ENCODE measurements at regions not wholly inside any gene's neighbourhood (a gene's known extent, or its start where the extent isn't known, plus 50 kb on each side); places are given as distances from the start of the nearest gene placed in this dataset.

DNA sequence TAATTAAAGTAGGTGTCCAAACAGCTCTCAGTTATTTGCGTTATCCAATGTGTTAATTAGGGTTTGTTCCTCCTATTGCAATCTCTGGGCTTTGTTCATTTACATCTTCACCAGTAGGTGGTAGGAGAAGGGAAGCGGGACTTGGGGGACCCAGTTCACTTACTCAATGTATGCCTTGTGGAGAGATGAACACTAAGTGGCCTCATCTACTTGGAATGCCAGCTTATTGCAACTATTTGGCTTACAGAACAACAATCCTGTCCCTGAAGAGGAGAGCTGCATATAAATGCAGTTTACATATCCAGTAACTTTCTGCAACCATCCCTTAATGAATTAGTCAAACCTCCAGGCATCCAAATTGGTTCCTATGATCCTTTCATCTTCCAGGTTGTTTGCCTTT is 417.1 kb upstream of the CCDC196 start:
- no peak for DNase-seq (ENCODE audit: low read depth, low spot score)

DNA sequence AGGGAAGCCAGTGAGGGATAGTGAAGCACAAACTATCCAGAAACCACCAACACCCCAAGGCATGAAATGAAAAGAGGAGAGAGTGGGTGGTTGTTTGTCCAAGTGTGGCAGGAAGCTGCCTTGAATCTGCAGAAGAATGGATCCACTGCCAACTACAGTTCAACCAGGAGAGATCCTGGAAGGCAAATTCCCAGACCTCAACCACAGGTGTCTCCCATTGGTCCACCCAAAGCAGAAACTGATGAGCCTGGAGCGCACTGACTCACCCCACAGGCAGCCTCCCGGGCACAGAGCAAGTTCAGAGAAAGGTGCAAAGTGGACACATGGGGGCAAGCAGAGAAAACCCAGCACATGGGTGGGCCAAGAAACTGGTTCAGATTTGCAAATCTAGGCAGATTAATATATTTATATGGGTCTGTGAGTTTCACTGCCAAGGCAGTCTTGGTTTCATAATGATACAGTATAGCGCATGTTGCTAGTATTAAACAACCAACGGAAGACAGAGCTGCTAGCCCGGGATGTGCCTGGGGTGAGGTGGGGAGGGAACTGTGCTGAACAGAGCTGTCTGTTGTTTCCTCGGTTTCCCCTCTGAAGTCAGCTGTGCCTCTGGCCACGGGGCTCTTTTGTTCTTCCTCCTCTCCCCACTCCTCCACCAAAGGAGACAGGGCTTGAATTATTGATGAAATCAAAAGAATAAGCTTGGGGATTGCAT is 416.2 kb upstream of the CCDC196 start:
- DNase-seq (ENCODE audit: low read depth, low spot score) = no peak

DNA sequence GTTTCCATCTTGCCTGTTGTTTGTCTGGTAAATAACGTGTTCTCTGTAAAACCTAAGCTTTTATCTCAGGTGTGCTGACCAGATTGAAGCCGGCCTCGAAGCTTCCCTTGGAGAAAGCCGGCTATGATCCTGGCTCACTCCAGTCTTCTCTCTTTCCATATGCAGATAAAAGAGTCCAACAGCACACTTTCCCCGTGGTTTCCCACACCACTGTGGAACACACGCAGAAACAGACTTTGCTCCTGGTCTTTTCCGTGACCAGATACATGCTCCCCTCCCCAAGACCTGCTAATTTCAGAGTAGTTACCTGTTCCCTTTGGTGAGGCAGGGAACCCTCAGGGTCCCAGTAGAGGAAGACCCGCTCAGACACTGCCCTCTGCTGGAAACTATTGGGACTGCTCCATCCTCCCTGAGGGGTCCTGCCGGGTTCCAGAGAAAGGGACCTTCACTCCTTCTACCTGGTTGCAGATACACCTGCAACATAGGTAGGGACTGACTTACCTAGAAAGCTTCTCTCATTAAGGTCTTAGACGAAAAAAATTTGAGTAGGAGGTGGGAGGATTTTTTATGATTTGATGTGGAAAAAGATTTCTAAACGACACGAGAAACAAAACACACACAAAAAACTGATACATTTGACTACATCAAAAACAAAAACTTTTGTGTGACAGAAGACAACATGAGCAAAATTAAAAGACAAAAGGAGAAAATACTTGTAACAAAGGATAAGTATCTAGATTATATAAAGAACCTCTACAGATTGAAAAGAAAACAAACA is 415.4 kb upstream of the CCDC196 start:
- DNase-seq (ENCODE audit: low read depth, low spot score) = peak; percentile 58

DNA sequence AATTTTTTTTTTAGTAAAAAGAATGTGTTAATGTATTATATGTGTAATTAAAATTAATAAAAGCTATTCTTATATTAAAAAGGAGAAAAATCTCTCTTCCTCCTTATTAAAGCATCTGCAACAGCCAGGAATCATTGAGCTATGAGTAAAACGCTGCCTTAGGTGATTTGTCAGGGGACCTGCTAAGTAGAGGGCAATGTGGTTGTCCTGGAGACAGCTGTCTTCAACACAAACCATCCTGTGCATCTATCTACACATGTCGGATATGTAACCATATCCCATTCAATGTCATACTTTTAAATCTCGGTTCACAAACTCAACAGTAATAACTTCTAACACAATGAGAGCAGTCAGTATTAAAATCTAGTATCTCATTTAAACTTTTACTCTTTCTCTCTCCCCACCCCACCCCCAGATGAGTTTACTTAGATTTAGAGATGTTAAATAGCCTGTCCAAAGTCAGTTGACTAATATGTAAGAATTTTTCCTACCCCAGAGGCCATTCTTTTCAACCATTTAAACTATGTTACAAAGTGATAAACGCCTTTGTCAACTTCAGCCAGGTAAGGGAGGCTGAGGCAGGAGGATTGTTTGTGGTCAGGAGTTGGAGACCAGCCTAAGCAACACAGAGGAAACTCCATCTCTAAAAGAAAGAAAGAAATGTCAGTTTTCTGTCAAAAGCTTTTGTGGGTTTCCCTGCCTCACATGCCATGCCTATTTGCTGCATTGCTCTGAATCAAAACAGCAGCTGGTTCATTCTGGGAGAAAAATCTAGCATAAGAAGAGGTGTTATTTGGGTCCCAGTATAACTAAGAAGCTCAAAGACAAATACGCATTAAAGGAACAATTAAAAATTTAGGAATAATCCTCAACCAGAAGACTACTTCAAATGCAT is 413.7 kb upstream of the CCDC196 start:
- DNase-seq (ENCODE audit: low read depth, low spot score) = no peak

DNA sequence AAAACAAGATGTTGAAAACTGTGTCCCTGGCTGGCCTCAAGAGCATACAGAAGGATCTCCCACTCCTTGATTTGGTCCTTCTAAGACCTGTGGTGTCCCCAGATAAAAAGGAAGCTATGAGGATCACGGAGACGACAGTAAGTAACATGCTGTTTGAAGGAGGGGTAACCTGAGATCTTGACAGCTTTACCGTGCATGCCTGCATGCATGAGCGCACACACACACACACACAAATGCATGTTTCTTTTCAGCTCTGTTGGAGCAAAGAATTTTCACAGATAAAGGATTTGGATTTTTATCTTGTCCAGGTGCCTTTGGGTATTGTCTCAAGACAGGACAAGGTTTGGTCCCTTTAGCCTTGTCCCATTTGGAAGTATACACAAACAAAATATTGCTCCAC is 411.6 kb upstream of the CCDC196 start:
- no peak for DNase-seq (ENCODE audit: low read depth, low spot score)

DNA sequence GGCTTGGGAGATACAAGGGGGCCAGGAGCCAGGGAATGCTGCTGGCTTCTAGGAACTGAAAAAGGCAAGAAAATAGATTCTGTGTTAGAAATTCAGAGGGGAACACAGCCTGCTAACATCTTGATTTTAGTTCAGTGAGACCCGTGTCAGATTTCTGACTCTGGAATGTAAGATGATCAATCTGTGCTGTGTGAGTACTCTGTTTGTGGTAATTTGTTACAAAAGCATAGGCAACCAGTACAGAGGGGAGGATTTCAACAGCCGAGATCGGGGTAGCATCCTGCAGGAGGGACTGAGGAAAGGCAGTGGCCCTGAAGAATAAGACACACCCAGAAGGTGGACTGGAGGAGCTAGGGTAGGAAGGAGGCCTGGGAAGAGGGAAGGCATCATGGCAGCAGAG is 410.0 kb upstream of the CCDC196 start:
- DNase-seq (ENCODE audit: low read depth, low spot score) = no peak

DNA sequence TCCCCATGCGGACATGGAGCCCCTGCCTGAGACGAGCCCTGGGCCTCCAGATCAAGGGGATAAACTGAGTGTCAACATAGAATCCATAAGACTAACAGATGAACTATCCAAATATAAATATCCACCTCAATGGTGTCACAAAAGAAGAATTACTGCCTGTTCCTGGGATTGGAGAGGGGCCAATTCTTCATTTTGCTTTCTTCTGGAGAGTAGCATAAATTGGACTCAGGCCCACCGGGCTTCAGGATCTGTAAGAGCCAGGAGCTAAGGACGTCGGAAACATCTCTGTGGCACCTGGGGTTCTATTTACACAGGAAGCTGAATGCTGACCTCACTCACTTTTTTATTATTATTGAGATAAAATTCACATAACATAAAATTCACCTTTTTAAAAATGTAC is 408.2 kb upstream of the CCDC196 start:
- no peak for DNase-seq (ENCODE audit: low read depth, low spot score)

DNA sequence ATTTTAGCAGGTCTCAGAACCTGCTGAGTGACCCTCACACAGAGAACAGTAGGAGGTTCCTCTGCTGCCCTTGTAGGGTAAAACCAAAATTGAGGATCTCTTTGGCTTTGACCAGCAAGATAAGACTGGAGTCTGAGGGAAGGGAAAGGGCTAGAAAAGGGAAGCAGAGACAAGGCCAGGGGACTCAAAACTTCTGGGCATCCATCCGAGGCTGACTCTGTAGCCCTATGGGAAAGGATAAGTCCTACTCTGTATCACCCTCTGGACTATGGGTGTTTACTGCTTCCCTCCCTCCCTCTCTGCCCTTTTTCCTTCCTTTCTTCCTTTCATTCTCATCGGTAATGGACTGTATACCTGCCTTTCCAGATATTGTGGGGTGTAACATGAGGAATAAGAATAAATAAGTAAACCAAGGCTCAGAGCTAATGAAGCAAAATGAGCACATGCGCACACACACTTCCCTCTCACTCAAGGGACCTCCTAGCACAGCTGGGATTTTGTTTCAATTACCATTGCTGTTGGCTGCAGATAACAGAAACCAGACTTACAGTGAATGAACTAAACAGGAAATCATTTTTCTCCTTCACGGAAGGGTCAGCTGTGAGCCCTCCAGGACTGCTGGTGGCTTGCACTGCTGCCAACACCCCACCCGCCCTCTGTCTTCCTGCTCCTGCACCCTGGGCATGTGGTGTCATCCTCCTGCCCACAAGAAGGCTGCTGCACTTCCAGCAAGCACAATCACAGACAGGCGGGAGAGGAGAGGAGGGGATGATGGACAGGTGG is 404.4 kb upstream of the CCDC196 start:
- DNase-seq (ENCODE audit: low read depth, low spot score) = no peak

DNA sequence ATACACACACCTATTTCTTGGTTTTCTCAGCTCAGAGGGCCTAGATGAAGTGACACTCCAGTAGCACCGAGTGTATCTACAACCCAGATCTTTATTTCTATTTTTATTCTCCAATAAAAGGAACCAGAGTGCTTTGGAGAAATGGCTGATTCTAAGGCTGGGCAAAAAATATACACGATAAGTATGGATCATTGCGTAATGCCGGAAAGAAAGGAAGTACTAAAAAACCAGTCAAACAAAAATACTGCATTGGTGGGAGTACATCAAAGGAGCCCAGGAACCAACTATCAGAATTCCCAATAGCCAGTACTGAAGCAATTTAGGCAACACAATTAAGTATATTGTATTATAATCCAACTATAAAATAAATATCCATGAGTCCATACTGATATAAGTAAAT is 400.9 kb upstream of the CCDC196 start:
- no peak for DNase-seq (ENCODE audit: low read depth, low spot score)

DNA sequence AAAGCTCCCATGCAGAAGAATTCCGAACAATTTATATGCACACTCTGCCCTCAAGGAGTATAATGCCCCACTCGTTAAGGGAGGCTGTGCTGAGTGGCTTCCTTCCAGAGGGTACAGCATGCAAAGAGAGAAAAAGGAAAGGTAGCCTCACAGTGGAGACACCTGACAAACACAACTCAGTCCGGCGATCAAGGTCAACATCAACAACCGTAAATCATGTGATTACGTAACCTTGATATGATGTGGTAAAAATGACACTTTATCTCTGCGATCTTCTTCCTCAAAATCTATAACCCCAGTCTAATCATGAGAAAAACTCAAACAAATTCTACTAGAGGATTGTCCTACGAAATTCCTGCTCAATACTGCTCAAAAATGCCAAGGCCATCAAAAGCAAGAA is 400.5 kb upstream of the CCDC196 start:
- no peak for DNase-seq (ENCODE audit: low read depth, low spot score)

DNA sequence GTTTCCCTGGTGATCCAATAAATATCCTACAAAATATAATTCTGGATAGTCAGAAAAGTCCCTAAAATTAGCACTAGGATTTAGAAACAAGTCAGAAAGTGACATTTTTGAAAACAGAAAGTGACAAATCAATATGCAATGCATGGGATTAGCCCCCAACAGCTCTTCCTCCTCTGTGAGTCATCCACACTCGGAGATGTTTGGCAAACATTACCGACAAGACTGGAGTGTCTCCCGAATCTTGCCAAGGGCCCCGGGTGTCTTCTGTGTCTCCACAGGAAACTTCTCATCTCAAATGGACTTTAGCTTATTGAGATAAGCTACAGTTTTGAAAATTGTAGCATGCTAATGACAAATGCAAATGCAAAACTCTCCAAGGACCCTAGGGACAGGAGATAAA is 398.9 kb upstream of the CCDC196 start:
- DNase-seq (ENCODE audit: low read depth, low spot score) = no peak

DNA sequence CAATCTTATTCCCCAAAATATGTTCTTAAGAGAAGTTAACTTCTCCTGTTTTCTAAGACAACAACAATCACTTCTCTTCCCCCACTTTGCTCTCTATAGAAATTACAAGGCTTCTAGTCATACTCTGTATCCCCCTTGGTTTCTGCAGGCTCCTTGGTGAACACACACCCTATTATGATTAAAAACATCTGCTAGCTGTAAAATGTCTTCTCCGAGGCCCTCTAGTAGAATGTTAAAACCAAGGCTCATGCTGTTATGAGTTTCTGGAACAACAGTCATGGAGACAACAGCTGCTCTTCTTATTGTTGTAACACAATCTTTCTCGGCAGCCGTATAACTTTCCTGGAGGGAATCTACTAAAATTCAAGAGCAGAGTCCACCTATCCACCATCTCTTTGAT is 397.5 kb upstream of the CCDC196 start:
- no peak for DNase-seq (ENCODE audit: low read depth, low spot score)

DNA sequence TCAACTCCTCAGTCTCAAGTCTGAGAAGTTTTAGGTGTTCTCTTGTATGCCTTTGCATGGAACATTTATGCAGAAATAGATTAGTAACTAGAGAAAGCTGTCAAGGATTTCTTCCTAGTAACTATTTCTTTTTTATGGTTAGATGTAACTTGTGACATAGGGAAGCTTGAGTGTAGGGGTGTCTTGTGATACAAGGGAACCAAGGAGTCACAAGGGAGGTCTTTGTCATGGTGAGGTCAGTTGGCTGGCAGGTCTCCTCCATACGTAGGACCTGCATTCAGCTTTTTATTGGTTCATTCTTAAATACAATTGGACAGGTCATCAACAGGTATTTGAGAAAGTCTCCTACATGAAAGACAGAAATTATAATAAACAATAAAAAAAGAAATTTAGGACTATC is 394.0 kb upstream of the CCDC196 start:
- DNase-seq (ENCODE audit: low read depth, low spot score) = no peak

DNA sequence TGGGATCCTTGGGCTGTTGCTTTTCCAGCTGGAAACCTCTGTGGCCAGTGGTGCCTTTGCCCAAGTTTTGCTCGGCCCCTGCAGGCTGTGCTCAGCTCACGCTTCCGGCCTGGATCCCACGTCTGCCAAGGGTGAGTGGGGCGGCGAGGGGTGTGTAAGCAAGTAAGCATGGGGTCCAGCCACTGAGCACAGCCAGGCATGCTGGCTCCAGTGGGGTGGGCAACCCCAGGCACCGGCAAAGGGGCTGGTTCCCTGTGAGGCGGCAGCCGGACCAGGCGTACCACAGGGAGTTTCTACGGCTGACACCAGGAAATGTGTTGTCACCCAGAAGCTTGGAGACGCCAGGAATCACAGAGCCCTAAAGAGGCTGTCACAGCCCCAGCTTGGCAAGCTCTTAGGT is 393.4 kb upstream of the CCDC196 start:
- no peak for DNase-seq (ENCODE audit: low read depth, low spot score)

DNA sequence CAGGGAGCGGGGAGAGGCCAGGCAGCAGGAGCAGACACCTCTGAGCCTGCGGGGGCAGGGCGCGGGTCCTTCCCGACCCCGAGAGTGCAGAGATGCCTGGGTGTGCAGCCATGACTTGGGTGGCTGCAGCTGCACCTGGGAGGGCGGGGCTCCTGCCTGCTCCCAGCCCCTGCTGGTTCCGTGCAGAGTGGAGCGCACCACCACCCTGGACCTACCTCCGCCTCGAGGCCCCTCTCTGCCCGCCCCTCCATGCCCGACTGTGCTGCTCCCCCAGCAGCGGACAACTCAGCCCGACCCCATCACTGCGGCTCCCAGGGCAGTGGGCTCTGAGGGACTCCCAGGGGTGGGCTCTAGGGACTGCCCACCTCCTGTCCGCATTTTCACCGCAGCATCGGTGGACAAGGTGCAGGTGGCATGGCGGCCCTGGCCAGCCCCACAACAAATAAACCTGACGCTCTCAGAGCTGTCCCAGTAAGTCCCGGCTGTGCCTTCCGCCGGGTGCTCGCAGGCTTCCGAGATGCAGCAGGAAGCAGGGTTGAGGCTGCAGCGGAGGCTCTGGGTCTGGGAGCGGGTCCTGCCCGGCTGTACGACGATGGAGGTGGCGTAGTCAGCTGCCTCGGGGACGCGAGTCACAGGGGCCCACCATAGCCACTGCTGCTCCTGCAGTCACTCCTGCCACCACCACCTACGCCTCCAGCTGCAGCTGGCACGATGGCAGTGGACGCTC is 392.0 kb upstream of the CCDC196 start:
- no peak for DNase-seq (ENCODE audit: low read depth, low spot score)

DNA sequence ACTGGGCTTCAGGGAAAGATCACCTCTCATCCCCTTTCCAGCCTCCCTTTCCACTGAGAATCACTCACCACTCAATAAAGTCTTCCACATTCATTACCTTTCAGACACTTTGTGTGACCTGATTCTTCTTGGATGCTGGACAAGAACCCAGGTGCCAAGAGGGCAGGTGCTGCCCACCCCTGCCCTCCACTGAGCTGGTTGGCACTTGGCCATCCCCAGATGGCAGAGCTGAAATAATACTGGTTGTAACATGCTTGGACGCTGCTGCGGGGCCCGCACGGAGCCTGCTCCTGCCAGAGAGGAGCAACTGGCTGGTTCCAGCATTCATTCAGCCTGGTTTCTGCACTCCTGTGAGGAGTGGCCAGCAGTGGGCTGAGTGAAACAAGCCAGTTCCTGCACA is 386.7 kb upstream of the CCDC196 start:
- DNase-seq (ENCODE audit: low read depth, low spot score) = no peak

DNA sequence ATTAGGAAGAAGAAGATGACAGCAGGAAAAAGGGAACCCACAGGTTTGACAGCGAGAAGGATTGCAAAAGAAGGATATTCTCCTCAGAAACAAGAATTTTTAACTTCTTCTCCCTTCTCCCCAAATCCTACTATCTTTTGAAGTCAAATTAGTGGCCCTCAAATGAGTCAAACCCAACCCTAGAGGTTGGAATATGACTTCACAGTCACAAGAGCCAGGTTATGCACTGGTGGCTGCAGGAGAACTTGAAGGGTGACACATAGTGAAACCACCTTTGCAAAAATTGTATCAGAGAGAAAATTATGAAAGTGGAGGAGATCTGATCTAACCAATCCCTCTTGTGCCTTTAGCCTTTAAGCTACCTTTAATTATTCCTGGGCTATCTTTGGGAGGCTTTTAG is 386.2 kb upstream of the CCDC196 start:
- no peak for DNase-seq (ENCODE audit: low read depth, low spot score)

DNA sequence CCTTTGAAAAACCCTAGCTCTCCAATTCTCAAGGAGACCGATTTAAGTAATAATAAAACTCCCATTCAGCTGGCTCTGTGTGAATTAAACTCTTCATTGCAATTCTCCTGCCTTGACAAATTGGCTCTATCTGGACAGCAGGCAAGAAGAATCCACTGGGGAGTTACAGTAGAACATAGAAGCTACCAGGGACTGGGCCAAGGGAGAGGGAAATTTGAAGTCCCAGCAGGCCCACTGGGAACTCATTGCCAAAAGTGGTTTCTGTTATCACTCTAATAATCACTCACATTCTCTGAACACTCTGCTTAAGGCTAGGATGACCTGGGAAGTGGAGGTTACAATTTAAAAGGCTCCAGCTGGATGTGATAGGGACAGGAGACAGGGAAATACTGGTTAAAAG is 384.5 kb upstream of the CCDC196 start:
- no peak for DNase-seq (ENCODE audit: low read depth, low spot score)

DNA sequence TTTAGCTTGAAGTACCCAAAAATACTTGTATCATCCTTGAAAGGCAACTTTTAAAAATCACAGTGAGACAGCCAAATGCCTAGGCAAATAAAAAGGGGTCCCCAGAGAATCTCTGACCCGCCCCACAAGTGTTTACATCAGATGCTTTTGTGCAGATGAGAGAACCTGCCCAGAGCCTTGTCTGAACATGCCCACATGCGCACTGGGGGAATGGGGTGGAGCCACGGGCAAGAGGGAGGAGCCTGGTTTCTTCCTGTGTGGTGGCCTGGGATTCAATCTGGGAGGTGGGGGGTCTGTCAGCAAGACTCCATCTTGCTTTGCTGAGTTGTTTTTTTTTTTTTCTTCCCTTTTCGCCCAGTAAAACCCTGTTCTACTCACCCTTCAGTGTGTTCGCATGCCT is 381.7 kb upstream of the CCDC196 start:
- no peak for DNase-seq (ENCODE audit: low read depth, low spot score)

DNA sequence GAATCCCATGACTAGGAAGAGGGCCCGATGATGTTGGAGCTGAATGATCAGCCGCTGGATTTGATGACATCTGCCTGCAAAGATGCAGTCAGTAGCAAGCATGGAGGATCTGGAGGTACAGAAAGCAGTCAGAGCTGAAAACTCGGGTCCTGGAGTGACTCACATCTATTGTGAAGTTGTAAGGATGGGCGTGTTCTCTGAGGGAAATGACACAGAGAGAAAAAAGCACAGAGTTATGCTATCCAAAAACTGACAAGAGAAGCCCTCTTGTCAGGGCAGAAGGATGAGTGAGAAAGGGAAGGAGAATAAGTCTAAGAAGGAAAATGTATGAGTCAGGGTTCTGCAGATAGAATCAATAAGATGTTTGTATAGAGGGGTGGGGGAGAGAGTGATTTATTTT is 380.4 kb upstream of the CCDC196 start:
- DNase-seq (ENCODE audit: low read depth, low spot score) = no peak

DNA sequence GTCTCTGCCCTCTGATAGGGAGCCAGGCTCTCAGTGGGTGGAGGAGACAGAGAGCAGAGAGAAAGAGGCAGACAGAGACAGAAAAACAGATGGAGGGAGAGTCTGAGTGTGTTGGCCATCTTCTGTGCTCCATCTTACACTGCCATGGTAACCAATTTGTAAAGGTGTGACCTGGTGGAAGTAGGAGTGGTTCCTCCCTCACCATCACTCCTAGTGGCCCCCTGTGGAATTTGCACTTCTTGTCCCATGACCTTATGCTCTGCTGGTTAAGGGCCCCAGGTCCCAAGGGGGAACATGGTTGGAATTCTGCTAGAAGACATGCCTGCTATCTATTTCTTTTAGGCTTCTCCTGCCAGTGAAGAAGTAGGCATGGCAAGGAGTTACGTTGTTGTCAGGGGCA is 376.7 kb upstream of the CCDC196 start:
- no peak for DNase-seq (ENCODE audit: low read depth, low spot score)

Measured in activated naive CD8-positive, alpha-beta T cell treated with anti-CD3 and anti-CD28 coated beads, Interleukin-2, amount 50 U/mL, for 16 hours (primary cell).